ENCODE measurements at regions not wholly inside any gene's neighbourhood (a gene's known extent, or its start where the extent isn't known, plus 50 kb on each side); places are given as distances from the start of the nearest gene placed in this dataset.

- Histone ChIP-seq H3K9me3 (replicated peaks; ENCODE audit: control insufficient read depth, insufficient read depth, low read depth, low read length) (peaks cover 2% of the 10 kb centered on the region; the same call in 1 of the 2 replicates), H3K9ac (ENCODE audit: insufficient read depth in 1 of 2, low read depth in 2 of 2, low read length in 2 of 2) (no peak overlapping the region), H3K27me3 (ENCODE audit: control insufficient read depth in 2 of 2, insufficient read depth in 2 of 2, low read length in 2 of 2) (no peaks in the 10 kb centered on the region), H3K4me1 (replicated peaks in 1 of 2; ENCODE audit: control insufficient read depth in 2 of 2, insufficient read depth in 2 of 2, low read length in 2 of 2) (no peaks in the 10 kb centered on the region), H3K27ac (ENCODE audit: extremely low read depth, low read depth, low read length) (no peak overlapping the region), H3K4me3 (no peak overlapping the region), H3K4me2 (ENCODE audit: insufficient read depth, low read length) (no peak overlapping the region), H3K36me3 (ENCODE audit: control insufficient read depth, insufficient read depth, low read length) (no peaks in the 10 kb centered on the region), H4K20me1 (replicated peaks; ENCODE audit: control insufficient read depth, insufficient read depth, low read length) (no peaks in the 10 kb centered on the region), H3K79me2 (ENCODE audit: control insufficient read depth, insufficient read depth, low read length) (no peaks in the 10 kb centered on the region), H2AFZ (ENCODE audit: low read depth, low read length) (no peak overlapping the region), H3K9me1 (ENCODE audit: control insufficient read depth, insufficient read depth, low read length) (no peaks in the 10 kb centered on the region)
- CTCF ChIA-PET (ENCODE audit: low intra/inter-chr PET ratio) = no interaction called here
- 0% methylated on average over 2 of the region's 2 CpGs for WGBS (ENCODE audit: insufficient coverage, low coverage, missing lambda C conversion rate)
- no TSS peak for BruUV-seq (replicated peaks)
- intact Hi-C loops (cut with micrococcal nuclease) = no loop called here
- DNase-seq (ENCODE audit: extremely low read depth in 1 of 4, low spot score in 3 of 4) (no peak), ATAC-seq (no peak), FAIRE-seq (no peak)
- POLR2A ChIA-PET = no interaction called here
- in situ Hi-C loops (cut with MboI) = no loop called here
- TF ChIP-seq PATZ1 (CRISPR knock-in tag; IDR thresholded peaks at IDR 0.05; ENCODE audit: borderline replicate concordance) = no peak
- no peak for TF ChIP-seq NCOA6 (IDR thresholded peaks at IDR 0.05)
- no peak for TF ChIP-seq BRD4 (IDR thresholded peaks at IDR 0.05)
- no peak for TF ChIP-seq ZNF609 (CRISPR knock-in tag; IDR thresholded peaks at IDR 0.05; ENCODE audit: borderline replicate concordance)
- no peak for TF ChIP-seq NR4A1 (CRISPR knock-in tag; IDR thresholded peaks at IDR 0.05)
- no peak for TF ChIP-seq NR4A1 (tag; IDR thresholded peaks at IDR 0.05)
- TF ChIP-seq, protein P1, sequence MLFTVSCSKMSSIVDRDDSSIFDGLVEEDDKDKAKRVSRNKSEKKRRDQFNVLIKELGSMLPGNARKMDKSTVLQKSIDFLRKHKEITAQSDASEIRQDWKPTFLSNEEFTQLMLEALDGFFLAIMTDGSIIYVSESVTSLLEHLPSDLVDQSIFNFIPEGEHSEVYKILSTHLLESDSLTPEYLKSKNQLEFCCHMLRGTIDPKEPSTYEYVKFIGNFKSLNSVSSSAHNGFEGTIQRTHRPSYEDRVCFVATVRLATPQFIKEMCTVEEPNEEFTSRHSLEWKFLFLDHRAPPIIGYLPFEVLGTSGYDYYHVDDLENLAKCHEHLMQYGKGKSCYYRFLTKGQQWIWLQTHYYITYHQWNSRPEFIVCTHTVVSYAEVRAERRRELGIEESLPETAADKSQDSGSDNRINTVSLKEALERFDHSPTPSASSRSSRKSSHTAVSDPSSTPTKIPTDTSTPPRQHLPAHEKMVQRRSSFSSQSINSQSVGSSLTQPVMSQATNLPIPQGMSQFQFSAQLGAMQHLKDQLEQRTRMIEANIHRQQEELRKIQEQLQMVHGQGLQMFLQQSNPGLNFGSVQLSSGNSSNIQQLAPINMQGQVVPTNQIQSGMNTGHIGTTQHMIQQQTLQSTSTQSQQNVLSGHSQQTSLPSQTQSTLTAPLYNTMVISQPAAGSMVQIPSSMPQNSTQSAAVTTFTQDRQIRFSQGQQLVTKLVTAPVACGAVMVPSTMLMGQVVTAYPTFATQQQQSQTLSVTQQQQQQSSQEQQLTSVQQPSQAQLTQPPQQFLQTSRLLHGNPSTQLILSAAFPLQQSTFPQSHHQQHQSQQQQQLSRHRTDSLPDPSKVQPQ (CRISPR knock-in tag; IDR thresholded peaks at IDR 0.05; ENCODE audit: borderline replicate concordance) = no peak
- no peak for TF ChIP-seq ESRRA (IDR thresholded peaks at IDR 0.05; ENCODE audit: borderline replicate concordance, low read depth)
- no peak for TF ChIP-seq MTA2 (IDR thresholded peaks at IDR 0.05; ENCODE audit: low read depth)
- TF ChIP-seq ZFP1 (CRISPR knock-in tag; IDR thresholded peaks at IDR 0.05) = no peak
- TF ChIP-seq FOSL1 (tag; conservative IDR thresholded peaks at IDR 0.05) = no peak
- TF ChIP-seq LCOR (CRISPR knock-in tag; IDR thresholded peaks at IDR 0.05) = no peak
- TF ChIP-seq ZFPM2 (CRISPR knock-in tag; IDR thresholded peaks at IDR 0.05) = no peak
- no peak for TF ChIP-seq TAF7 (tag; IDR thresholded peaks at IDR 0.05)
These were observed 177.3 kb downstream of the CHRM3 start for GRCh38 chr1:239563681-239564080.

All from K562 (cell line).